ENCODE measurements at regions not wholly inside any gene's neighbourhood (a gene's known extent, or its start where the extent isn't known, plus 50 kb on each side); places are given as distances from the start of the nearest gene placed in this dataset.
"Not testable (repeated sequence)": the region's sequence is repeated elsewhere in the genome, so short reads cannot be mapped to it uniquely, and the experiment has no call there.

- H3K9me3 ChIP-seq: no peaks in the 10 kb centered on the region
- no peaks in the 10 kb centered on the region for H3K4me1 ChIP-seq
- H3K27ac ChIP-seq: no peak overlapping the region
- no peak for DNase-seq
- no peaks in the 10 kb centered on the region for H3K27me3 ChIP-seq
- H3K4me3 ChIP-seq: no peak overlapping the region
- TF ChIP-seq CTCF (IDR thresholded peaks at IDR 0.05): no peak
- TF ChIP-seq POLR2A (IDR thresholded peaks at IDR 0.05): no peak
- no peaks in the 10 kb centered on the region for H3K36me3 ChIP-seq
Observed at GRCh38 chr21:27769763-27770162, 802.9 kb upstream of the ADAMTS5 start.

- not testable (repeated sequence) for H3K9me3 ChIP-seq, H3K27ac ChIP-seq, DNase-seq, H3K36me3 ChIP-seq, H3K4me3 ChIP-seq, H3K27me3 ChIP-seq, H3K4me1 ChIP-seq
Observed at GRCh38 chr21:27768046-27768637, 801.3 kb upstream of the ADAMTS5 start.

GRCh38 chr21:27764056-27764455 lies 797.2 kb upstream of the ADAMTS5 start:
- no peak for TF ChIP-seq POLR2A (IDR thresholded peaks at IDR 0.05)
- no peak for TF ChIP-seq CTCF (IDR thresholded peaks at IDR 0.05)
- H3K4me1 ChIP-seq: no peaks in the 10 kb centered on the region
- H3K27ac ChIP-seq: no peak overlapping the region
- DNase-seq: no peak
- H3K36me3 ChIP-seq: no peaks in the 10 kb centered on the region
- no peaks in the 10 kb centered on the region for H3K27me3 ChIP-seq
- H3K9me3 ChIP-seq: no peaks in the 10 kb centered on the region
- H3K4me3 ChIP-seq: no peak overlapping the region

GRCh38 chr21:27761623-27762022 lies 794.7 kb upstream of the ADAMTS5 start:
- Histone ChIP-seq H3K4me1 (no peaks in the 10 kb centered on the region), H3K27ac (no peak overlapping the region), H3K9me3 (no peaks in the 10 kb centered on the region), H3K36me3 (no peaks in the 10 kb centered on the region), H3K4me3 (no peak overlapping the region), H3K27me3 (no peaks in the 10 kb centered on the region)
- no peak for DNase-seq
- TF ChIP-seq CTCF (IDR thresholded peaks at IDR 0.05): no peak

GRCh38 chr21:27759820-27760219 lies 792.9 kb upstream of the ADAMTS5 start:
- no peak for TF ChIP-seq POLR2A (IDR thresholded peaks at IDR 0.05)
- no peak for TF ChIP-seq CTCF (IDR thresholded peaks at IDR 0.05)
- Histone ChIP-seq H3K9me3 (no peaks in the 10 kb centered on the region), H3K36me3 (no peaks in the 10 kb centered on the region), H3K27me3 (no peaks in the 10 kb centered on the region), H3K27ac (no peak overlapping the region), H3K4me1 (no peaks in the 10 kb centered on the region), H3K4me3 (no peak overlapping the region)
- DNase-seq: no peak

- no peak overlapping the region for H3K27ac ChIP-seq
- TF ChIP-seq POLR2A (IDR thresholded peaks at IDR 0.05) (no peak), CTCF (IDR thresholded peaks at IDR 0.05) (peak in 3 of 6 experiments; percentile 41 to 61 (median 41))
- H3K4me3 ChIP-seq: no peak overlapping the region
- no peaks in the 10 kb centered on the region for H3K4me1 ChIP-seq
- no peaks in the 10 kb centered on the region for H3K9me3 ChIP-seq
- no peaks in the 10 kb centered on the region for H3K36me3 ChIP-seq
- DNase-seq: peak in 2 of 3 donors; percentile 58
- no peaks in the 10 kb centered on the region for H3K27me3 ChIP-seq
Observed at GRCh38 chr21:27759091-27759659, 792.3 kb upstream of the ADAMTS5 start.
